MM.1S (cell line): ENCODE measurements at regions not wholly inside any gene's neighbourhood (a gene's known extent, or its start where the extent isn't known, plus 50 kb on each side); places are given as distances from the start of the nearest gene placed in this dataset.

ENCODE experiments used
- EZH2phosphoT487 ChIP-seq: fragments of 300-600 bp; sonication (generic); IDR thresholded peaks from 2 replicates; pipeline ENCODE4 v1.6.1; 2018; ENCODE audit warnings: antibody characterized with exemption, low read length
- TF ChIP-seq, protein P1 (sequence below): fragments of 300-600 bp; sonication (generic); IDR thresholded peaks from 2 replicates; pipeline ENCODE4 v1.5.1; 2016; ENCODE audit warnings: antibody characterized with exemption, low read length, mixed read lengths

DNA sequence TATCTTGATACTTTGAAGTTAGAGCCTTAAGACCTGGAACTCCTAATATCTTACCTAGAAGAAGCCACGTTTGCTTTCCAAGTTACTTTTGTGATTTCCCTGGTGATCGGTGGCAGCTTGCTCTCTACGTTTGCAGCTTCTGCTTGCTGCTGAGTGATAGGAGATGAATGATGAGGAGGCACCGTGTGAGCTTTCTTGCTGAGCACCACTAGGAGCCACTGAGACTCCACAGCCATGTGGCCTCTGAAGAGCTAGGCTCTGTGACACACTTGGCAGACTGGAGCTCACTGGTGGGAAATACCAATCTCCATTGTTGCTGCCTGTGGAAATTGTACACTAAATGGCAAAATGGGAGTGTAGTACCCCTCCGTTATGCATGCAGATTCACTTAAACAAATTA lies 161.8 kb downstream of the IBTK start:
- TF ChIP-seq, protein P1, sequence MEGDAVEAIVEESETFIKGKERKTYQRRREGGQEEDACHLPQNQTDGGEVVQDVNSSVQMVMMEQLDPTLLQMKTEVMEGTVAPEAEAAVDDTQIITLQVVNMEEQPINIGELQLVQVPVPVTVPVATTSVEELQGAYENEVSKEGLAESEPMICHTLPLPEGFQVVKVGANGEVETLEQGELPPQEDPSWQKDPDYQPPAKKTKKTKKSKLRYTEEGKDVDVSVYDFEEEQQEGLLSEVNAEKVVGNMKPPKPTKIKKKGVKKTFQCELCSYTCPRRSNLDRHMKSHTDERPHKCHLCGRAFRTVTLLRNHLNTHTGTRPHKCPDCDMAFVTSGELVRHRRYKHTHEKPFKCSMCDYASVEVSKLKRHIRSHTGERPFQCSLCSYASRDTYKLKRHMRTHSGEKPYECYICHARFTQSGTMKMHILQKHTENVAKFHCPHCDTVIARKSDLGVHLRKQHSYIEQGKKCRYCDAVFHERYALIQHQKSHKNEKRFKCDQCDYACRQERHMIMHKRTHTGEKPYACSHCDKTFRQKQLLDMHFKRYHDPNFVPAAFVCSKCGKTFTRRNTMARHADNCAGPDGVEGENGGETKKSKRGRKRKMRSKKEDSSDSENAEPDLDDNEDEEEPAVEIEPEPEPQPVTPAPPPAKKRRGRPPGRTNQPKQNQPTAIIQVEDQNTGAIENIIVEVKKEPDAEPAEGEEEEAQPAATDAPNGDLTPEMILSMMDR, result no peak
- no peak for TF ChIP-seq EZH2phosphoT487
